HG02938 (cell line): ENCODE measurements at regions not wholly inside any gene's neighbourhood (a gene's known extent, or its start where the extent isn't known, plus 50 kb on each side); places are given as distances from the start of the nearest gene placed in this dataset.

Experiments used
- ATAC-seq: cut with Tn5 transposase; IDR thresholded peaks from one replicate; pipeline ENCODE4 v1.9.1; 2021; ENCODE audit warnings: mild to moderate bottlenecking, moderate library complexity; ENCODE audit not compliant: unreplicated experiment

- no peak for ATAC-seq
Measured at GRCh38 chr17:77851921-77852320, 106.6 kb upstream of the TNRC6C start.

GRCh38 chr17:77852731-77853130 lies 105.8 kb upstream of the TNRC6C start:
- ATAC-seq: no peak

- no peak for ATAC-seq
Measured at GRCh38 chr17:77853191-77853977, 105.1 kb upstream of the TNRC6C start.

- ATAC-seq: no peak
Measured at GRCh38 chr17:77854083-77854758, 104.3 kb upstream of the TNRC6C start.

GRCh38 chr17:77854759-77855745 lies 103.5 kb upstream of the TNRC6C start:
- no peak for ATAC-seq

- no peak for ATAC-seq
Measured at GRCh38 chr17:77856551-77857305, 101.8 kb upstream of the TNRC6C start.

GRCh38 chr17:77857306-77857555 lies 101.3 kb upstream of the TNRC6C start:
- no peak for ATAC-seq

GRCh38 chr17:77857613-77858012 lies 100.9 kb upstream of the TNRC6C start:
- no peak for ATAC-seq

GRCh38 chr17:77858291-77859034 lies 100.0 kb upstream of the TNRC6C start:
- ATAC-seq: no peak

GRCh38 chr17:77859035-77859810 lies 99.3 kb upstream of the TNRC6C start:
- ATAC-seq: no peak

- no peak for ATAC-seq
Measured at GRCh38 chr17:77861133-77861695, 97.3 kb upstream of the TNRC6C start.

- ATAC-seq: no peak
Measured at GRCh38 chr17:77861981-77862645, 96.4 kb upstream of the TNRC6C start.

GRCh38 chr17:77862890-77863813 lies 95.4 kb upstream of the TNRC6C start:
- no peak for ATAC-seq

GRCh38 chr17:77863814-77864161 lies 94.7 kb upstream of the TNRC6C start:
- ATAC-seq: no peak

- ATAC-seq: no peak
Measured at GRCh38 chr17:77864234-77865111, 94.0 kb upstream of the TNRC6C start.

- ATAC-seq: no peak
Measured at GRCh38 chr17:77865112-77865611, 93.3 kb upstream of the TNRC6C start.
